Loucy (cell line): ENCODE measurements at regions not wholly inside any gene's neighbourhood (a gene's known extent, or its start where the extent isn't known, plus 50 kb on each side); places are given as distances from the start of the nearest gene placed in this dataset.

Experiments
- H2AFZ ChIP-seq: fragments of 200-600 bp; sonication (generic); 2 replicates; pipeline ENCODE4 v1.6.0; 2016; ENCODE audit warnings: antibody characterized with exemption, mild to moderate bottlenecking, low read length, moderate library complexity
- H3F3A ChIP-seq: fragments of 200-600 bp; 2 replicates; pipeline ENCODE4 v1.6.0; 2016; ENCODE audit warnings: antibody characterized with exemption, low read depth, mild to moderate bottlenecking
- H3K27me3 ChIP-seq: fragments of 200-600 bp; sonication (generic); 2 replicates; pipeline ENCODE4 v1.6.1; 2014; ENCODE audit warnings: low read length, mild to moderate bottlenecking; ENCODE audit not compliant: insufficient read depth, poor library complexity, severe bottlenecking
- H3K36me3 ChIP-seq: fragments of 200-600 bp; sonication (generic); 2 replicates; pipeline ENCODE4 v1.6.1; 2016; ENCODE audit warnings: low read length; ENCODE audit not compliant: insufficient read depth
- H3K4me1 ChIP-seq: fragments of 200-600 bp; sonication (generic); 2 replicates; pipeline ENCODE4 v1.5.1; 2014; ENCODE audit warnings: low read length, mild to moderate bottlenecking; ENCODE audit not compliant: insufficient read depth, poor library complexity, severe bottlenecking
- H3K4me2 ChIP-seq: fragments of 200-600 bp; sonication (generic); 2 replicates; pipeline ENCODE4 v1.6.0; 2014; ENCODE audit warnings: antibody characterized with exemption, low read length, low read depth, mild to moderate bottlenecking; ENCODE audit not compliant: poor library complexity, severe bottlenecking
- H3K4me3 ChIP-seq: fragments of 200-600 bp; sonication (generic); 2 replicates; pipeline ENCODE4 v1.5.1; 2014; ENCODE audit warnings: low read length, mild to moderate bottlenecking, mixed read lengths; ENCODE audit not compliant: poor library complexity, severe bottlenecking
- H3K79me2 ChIP-seq: fragments of 200-600 bp; sonication (generic); 2 replicates; pipeline ENCODE4 v1.6.1; 2014; ENCODE audit warnings: low read length; ENCODE audit not compliant: insufficient read depth
- H3K9ac ChIP-seq: fragments of 200-600 bp; sonication (generic); 2 replicates; pipeline ENCODE4 v1.6.0; 2014; ENCODE audit warnings: mild to moderate bottlenecking, low read depth, low read length, moderate library complexity; ENCODE audit not compliant: poor library complexity, severe bottlenecking
- H3K9me2 ChIP-seq: fragments of 200-600 bp; sonication (generic); replicated peaks from 2 replicates; pipeline ENCODE4 v1.6.1; 2016; ENCODE audit warnings: low read depth, low read length, mixed read lengths
- H3K9me3 ChIP-seq: fragments of 200-600 bp; sonication (generic); 2 replicates; pipeline ENCODE4 v1.6.1; 2014; ENCODE audit warnings: mild to moderate bottlenecking, antibody characterized with exemption, low read length, low read depth; ENCODE audit not compliant: insufficient read depth
- H4K20me1 ChIP-seq: fragments of 200-600 bp; sonication (generic); 2 replicates; pipeline ENCODE4 v1.6.0; 2014; ENCODE audit warnings: antibody characterized with exemption, low read length, mild to moderate bottlenecking; ENCODE audit not compliant: insufficient read depth, poor library complexity, severe bottlenecking
- EZH2phosphoT487 ChIP-seq: fragments of 200-600 bp; IDR thresholded peaks from 2 replicates; pipeline ENCODE4 v1.6.1; 2018; ENCODE audit warnings: antibody characterized with exemption, mild to moderate bottlenecking, moderate library complexity, borderline replicate concordance
- TF ChIP-seq, protein P1 (sequence below): fragments of 200-600 bp; sonication (generic); conservative IDR thresholded peaks from 2 replicates; pipeline ENCODE4 v1.5.1; 2014; ENCODE audit warnings: mild to moderate bottlenecking, antibody characterized with exemption, low read length

DNA sequence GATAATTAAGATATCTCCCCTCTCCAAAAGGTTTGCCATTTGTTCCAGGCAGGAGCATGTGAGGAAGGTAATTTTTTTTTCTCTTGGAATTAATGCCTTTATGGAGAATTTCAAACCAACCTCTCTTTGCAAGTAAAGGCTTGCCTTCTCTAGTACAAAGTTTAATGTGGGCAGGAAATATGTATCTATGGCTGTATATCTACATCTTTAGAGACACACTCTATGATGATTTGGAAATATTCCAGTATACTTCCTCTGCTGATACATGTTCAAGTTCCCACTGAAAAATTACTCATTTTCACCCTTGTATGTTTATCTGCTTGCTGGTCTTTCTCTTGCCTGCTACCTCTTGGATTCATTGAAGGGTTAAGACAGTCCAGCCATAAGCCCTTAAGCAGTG, 83.5 kb upstream of the SEMA6A start:
- Histone ChIP-seq H3K9me3 (no peaks in the 10 kb centered on the region), H3K36me3 (no peaks in the 10 kb centered on the region), H3K4me1 (no peaks in the 10 kb centered on the region)

DNA sequence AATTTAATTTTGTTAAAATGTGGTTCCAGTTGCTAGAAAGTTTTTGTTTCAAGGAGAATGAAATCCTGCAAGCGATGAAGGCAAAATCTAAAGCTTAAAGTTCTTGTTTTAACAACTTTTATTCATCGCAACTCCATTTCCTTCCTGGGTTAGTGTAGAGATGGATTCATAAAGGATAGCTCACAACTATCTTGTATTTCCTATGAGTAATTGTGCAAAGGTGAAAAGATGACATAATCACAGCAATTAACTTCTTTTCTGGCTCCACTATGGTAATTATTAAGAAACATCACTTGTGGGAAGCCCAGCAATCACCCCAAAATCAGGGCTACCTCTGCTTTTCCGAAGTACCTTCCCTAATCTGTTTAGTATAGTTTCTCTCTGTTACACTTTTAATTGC, 80.8 kb upstream of the SEMA6A start:
- Histone ChIP-seq H3K9ac (no peak overlapping the region), H3K36me3 (no peaks in the 10 kb centered on the region), H3K79me2 (no peaks in the 10 kb centered on the region), H3K27me3 (no peaks in the 10 kb centered on the region), H3K4me2 (no peak overlapping the region), H3K4me1 (no peaks in the 10 kb centered on the region), H4K20me1 (no peaks in the 10 kb centered on the region), H3K9me2 (no peaks in the 10 kb centered on the region), H3F3A (no peaks in the 10 kb centered on the region), H2AFZ (no peak overlapping the region), H3K9me3 (no peaks in the 10 kb centered on the region), H3K4me3 (no peak overlapping the region)
- no peak for TF ChIP-seq EZH2phosphoT487
- TF ChIP-seq, protein P1, sequence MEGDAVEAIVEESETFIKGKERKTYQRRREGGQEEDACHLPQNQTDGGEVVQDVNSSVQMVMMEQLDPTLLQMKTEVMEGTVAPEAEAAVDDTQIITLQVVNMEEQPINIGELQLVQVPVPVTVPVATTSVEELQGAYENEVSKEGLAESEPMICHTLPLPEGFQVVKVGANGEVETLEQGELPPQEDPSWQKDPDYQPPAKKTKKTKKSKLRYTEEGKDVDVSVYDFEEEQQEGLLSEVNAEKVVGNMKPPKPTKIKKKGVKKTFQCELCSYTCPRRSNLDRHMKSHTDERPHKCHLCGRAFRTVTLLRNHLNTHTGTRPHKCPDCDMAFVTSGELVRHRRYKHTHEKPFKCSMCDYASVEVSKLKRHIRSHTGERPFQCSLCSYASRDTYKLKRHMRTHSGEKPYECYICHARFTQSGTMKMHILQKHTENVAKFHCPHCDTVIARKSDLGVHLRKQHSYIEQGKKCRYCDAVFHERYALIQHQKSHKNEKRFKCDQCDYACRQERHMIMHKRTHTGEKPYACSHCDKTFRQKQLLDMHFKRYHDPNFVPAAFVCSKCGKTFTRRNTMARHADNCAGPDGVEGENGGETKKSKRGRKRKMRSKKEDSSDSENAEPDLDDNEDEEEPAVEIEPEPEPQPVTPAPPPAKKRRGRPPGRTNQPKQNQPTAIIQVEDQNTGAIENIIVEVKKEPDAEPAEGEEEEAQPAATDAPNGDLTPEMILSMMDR: no peak

More for the DNA sequence above, 83.5 kb upstream of the SEMA6A start:
- no peaks in the 10 kb centered on the region for H3K27me3 ChIP-seq
- no peaks in the 10 kb centered on the region for H4K20me1 ChIP-seq
- H3K4me3 ChIP-seq: no peak overlapping the region
- no peaks in the 10 kb centered on the region for H3K79me2 ChIP-seq
- TF ChIP-seq, protein P1: no peak
- no peak for TF ChIP-seq EZH2phosphoT487
- no peak overlapping the region for H3K4me2 ChIP-seq
- no peaks in the 10 kb centered on the region for H3K9me2 ChIP-seq
- no peak overlapping the region for H3K9ac ChIP-seq
- no peaks in the 10 kb centered on the region for H3F3A ChIP-seq
- H2AFZ ChIP-seq: no peak overlapping the region

DNA sequence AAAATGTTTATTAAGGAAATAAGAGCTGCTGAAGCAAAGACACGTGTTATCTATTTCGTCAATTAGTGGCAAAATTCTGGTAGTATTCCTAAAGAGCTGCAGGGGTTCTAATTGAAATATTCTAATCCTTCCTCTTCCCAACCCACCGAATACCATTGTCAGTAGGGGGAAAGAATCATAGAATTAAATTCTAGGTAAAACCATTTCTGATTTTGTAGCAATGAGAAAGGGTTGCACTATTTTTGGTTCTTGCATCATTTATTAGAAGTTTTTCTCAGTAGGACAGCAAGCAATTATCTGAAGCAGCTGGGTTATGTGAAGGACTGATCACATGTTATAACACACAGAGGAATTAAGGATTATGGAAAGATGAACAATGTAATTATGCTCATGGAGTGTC, 80.3 kb upstream of the SEMA6A start:
- Histone ChIP-seq H3K4me2 (no peak overlapping the region), H3K27me3 (no peaks in the 10 kb centered on the region), H3K4me3 (no peak overlapping the region), H4K20me1 (no peaks in the 10 kb centered on the region), H3K36me3 (no peaks in the 10 kb centered on the region), H3K9me2 (no peaks in the 10 kb centered on the region), H3K79me2 (no peaks in the 10 kb centered on the region), H3K9me3 (no peaks in the 10 kb centered on the region), H3K4me1 (no peaks in the 10 kb centered on the region), H3F3A (no peaks in the 10 kb centered on the region), H2AFZ (no peak overlapping the region), H3K9ac (no peak overlapping the region)
- TF ChIP-seq, protein P1: no peak
- TF ChIP-seq EZH2phosphoT487: no peak
